Ovary (tissue), 3 donors: ENCODE measurements at regions not wholly inside any gene's neighbourhood (a gene's known extent, or its start where the extent isn't known, plus 50 kb on each side); places are given as distances from the start of the nearest gene placed in this dataset.

ENCODE experiments used
- CTCF ChIP-seq, 3 donors: fragments of 450-650 bp in 2 of 3; fragments of 200-600 bp in 1 of 3; IDR thresholded peaks; one replicate each; pipeline versions ENCODE4 v1.5.1 to v1.8.0; 2016 to 2022; ENCODE audit warnings: antibody characterized with exemption in 3 of 3, mild to moderate bottlenecking in 1 of 3
- EP300 ChIP-seq: sonication (generic); formaldehyde crosslinking; IDR thresholded peaks from one replicate; pipeline ENCODE4 v1.6.1; 2017; ENCODE audit warnings: antibody characterized with exemption
- donor health status: DM: no; HTN: no; CAD: no.

GRCh38 chr16:85400305-85401205, 212.6 kb upstream of the GSE1 start:
- TF ChIP-seq CTCF (IDR thresholded peaks at IDR 0.05) (no peak), EP300 (no peak)
